Hematopoietic multipotent progenitor cell treated with erythropoietin and hydrocortisone succinate and interleukin-3 and kit ligand, for 8 days (in vitro differentiated cells): ENCODE measurements at regions not wholly inside any gene's neighbourhood (a gene's known extent, or its start where the extent isn't known, plus 50 kb on each side); places are given as distances from the start of the nearest gene placed in this dataset.
A peak's percentile ranks its signal among the peaks of the same experiment; 100 is the strongest.
"Not testable (repeated sequence)": the region's sequence is repeated elsewhere in the genome, so short reads cannot be mapped to it uniquely, and the experiment has no call there.

Experiments used
- DNase-seq: peaks from one replicate; pipeline ENCODE4 v3.0.0-alpha.2; 2015

- DNase-seq: no peak
These were observed 601.2 kb downstream of the ADCYAP1 start for GRCh38 chr18:1505856-1506255.

GRCh38 chr18:1510542-1511179 lies 606.0 kb downstream of the ADCYAP1 start:
- DNase-seq: no peak

DNA sequence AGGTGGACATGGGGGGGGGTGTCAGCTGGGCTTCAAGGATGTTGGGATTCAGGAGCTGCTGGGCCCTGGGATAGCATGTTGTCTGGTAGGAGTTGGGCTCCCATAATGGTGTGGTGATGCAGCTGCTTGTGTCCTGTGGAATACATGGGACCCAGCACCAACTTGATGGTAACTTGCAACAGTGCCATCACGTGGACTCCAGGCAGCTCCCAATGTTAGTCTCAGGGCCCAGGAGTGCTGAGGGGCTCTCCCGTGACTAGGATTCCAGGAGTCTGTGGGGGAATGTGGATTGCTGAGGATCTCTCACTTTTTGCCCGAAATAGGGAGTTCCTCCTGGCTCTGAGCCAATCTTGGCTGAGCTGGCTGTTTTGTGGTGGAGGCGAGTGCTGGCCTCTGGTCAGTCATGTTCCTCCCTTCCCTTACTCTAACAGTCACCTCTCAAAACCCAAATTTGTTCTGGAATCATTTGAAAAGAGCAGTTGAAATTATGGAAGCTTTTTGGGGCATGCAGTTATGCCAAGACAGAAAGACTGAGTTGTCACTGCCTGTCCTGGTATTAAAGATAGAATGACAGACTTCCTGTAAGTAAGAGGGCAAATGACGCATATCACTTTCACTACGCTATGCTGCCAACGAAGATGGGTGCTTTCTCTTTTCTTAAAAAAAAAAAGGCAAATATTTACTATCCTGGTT lies 607.1 kb downstream of the ADCYAP1 start:
- peak; percentile 8 for DNase-seq

- peak; percentile 23 for DNase-seq
These were observed 608.8 kb downstream of the ADCYAP1 start for GRCh38 chr18:1513519-1513918.

GRCh38 chr18:1521588-1522248 lies 617.0 kb downstream of the ADCYAP1 start:
- DNase-seq: not testable (repeated sequence)

DNA sequence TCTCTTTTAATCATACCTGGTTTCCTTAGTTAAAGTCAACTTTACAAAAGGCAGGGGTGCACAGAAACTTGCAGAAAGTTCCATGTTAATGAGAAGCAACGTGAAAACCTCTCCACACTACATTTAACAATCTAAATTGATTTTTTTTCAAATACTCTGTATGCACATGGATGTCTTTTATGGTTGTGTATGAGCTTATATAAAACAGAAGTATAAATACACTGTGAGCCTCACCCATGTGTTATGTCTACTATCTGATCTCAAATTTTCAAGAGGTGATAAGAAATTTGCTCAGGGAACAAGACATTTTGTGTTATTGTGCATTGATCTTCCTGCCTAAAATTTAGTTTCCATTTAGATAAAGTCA lies 617.6 kb downstream of the ADCYAP1 start:
- no peak for DNase-seq

GRCh38 chr18:1526991-1527390 lies 622.3 kb downstream of the ADCYAP1 start:
- DNase-seq: no peak

DNA sequence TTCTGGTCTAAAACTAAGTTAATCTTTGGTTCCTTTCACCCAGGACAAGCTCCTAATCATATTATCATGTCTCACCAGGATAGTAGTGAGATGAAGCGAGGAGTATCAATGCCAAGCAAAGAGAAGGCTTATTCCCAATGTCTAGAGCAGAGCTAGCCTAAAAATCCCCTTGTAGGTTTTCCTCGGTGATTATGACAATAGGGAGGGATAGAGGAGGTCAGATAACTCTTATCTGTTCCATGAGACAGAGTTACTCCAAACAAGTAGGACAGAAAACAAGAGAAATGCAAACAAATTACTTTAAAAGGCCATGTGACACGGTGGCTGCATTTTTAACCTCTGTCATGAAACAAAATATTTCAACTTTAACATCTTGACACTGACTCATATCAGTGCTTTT lies 623.1 kb downstream of the ADCYAP1 start:
- DNase-seq: no peak

- DNase-seq: no peak
These were observed 623.8 kb downstream of the ADCYAP1 start for GRCh38 chr18:1528447-1528846.

GRCh38 chr18:1528964-1529509 lies 624.4 kb downstream of the ADCYAP1 start:
- DNase-seq: no peak

GRCh38 chr18:1530650-1531049 lies 626.0 kb downstream of the ADCYAP1 start:
- DNase-seq: no peak

DNA sequence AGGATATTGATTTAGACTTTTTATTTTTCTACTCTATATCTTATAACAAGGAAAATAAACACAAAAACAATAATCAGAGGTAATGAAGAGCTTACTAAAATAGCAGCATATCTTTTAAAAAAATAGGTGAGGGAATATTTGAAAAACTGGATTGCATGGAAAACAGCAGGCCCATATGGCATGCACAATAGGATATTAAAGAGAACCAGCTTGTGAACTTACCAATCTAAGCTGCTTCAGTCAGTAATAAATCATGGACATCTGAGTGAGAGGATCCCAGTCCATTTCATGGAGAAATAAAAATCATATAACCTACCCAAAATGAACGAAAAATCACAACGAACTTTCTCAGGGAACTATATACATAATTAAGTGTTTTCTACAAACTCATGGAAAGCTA lies 634.6 kb downstream of the ADCYAP1 start:
- no peak for DNase-seq

DNA sequence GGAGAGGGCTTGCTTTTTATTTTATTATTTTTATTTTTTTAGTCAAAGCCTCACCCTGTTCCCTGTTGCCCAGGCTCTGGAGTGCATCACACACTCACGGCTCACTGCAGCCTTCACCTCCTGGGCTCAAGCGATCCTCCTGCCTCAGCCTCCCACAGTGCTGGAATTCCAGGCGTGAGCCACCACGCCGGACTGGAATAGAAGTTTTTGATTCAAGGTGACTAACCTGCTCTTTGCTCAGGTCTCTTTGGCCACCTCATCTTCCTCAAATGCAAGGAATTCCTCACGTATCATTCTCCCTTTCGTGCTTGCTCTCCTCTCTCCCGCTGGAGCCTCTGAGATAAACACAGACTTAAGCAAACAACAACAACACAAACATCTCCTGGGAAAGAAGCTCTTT lies 636.8 kb downstream of the ADCYAP1 start:
- DNase-seq: no peak

DNA sequence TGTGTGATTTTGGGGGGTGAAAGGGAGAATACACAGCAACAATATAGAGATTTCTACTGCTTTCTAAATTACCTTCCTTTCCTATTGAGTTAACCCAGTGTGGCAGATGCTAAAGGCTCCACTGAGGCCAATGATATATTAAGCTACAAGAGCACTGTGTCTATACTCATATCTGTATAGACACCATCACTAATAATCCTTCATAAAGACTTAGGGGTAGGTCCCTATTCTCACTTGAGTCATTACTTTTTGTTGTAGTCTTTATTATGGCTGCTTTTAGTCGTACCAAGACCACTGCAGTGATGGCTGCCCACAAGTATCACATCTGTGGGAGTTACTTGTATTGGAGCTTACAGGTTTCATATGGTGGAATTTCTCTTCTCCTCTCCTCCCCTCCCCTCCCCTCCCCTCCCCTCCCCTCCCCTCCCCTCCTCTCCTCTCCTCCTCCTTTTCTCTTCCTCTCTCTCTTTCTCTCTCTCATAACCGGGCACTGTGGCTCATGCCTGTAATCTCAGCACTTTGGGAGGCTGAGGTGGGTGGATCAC lies 637.6 kb downstream of the ADCYAP1 start:
- DNase-seq: no peak

DNA sequence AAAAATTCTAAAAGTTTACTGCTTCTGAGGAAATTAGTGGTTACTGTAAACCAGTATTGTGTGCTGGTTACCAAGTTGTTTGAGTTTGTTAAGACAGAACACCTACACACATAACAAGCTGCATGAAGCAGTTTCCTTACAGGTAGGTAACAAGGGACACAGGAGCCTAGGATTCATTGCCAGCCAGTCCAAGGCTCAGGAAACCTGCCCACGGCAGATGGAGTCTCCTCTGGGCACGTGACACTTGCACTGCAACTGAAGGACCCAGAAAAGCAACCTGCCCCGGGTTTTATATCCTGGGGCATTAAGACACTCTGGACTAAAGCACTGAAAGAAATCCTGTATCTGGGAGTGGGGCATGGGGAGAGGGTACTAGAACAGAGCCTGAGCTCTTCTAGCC lies 639.3 kb downstream of the ADCYAP1 start:
- DNase-seq: no peak

- DNase-seq: not testable (repeated sequence)
These were observed 653.0 kb downstream of the ADCYAP1 start for GRCh38 chr18:1557711-1558110.

- DNase-seq: peak; percentile 1
These were observed 654.9 kb downstream of the ADCYAP1 start for GRCh38 chr18:1559563-1559962.

DNA sequence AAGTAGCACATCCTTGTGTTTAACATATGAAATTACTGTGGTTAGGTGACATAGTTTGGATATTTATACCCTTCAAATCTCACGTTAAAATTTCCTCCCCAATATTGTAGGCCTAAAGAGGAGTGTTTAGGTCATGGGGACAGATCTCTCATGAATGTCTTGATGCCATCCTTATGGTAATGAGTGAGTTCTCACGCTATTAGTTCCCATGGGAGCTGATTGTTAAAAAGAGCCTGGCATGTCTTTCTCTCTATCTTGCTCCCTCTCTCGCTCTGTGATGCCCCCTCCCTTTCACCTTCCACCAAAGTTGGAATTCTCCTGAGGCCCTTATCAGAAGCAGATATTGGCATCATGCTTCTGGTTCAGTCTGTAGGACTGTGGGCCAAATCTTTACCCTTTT lies 660.1 kb downstream of the ADCYAP1 start:
- DNase-seq: no peak

DNA sequence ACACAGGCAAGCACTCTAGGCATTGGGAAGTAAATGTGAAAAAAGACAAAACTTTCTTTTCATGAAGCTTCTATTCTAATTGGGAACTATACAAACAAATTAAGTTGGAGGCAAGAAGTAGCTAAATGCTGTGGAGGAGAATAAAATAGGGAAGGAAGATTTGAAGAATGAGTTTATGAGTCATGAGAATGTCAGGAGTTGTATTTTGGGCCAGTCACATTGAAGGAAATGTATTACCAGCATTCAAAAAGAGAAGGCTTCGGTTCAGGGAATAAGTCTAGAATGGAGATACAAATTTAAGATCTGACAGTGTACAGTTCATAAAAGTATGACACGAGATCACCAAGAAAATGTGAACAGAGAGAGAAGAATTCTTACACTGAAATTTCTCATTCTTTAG lies 666.5 kb downstream of the ADCYAP1 start:
- DNase-seq: no peak

GRCh38 chr18:1573732-1574131 lies 669.1 kb downstream of the ADCYAP1 start:
- DNase-seq: no peak

- no peak for DNase-seq
These were observed 670.4 kb downstream of the ADCYAP1 start for GRCh38 chr18:1575084-1575483.

- DNase-seq: no peak
These were observed 673.8 kb downstream of the ADCYAP1 start for GRCh38 chr18:1578505-1578904.

DNA sequence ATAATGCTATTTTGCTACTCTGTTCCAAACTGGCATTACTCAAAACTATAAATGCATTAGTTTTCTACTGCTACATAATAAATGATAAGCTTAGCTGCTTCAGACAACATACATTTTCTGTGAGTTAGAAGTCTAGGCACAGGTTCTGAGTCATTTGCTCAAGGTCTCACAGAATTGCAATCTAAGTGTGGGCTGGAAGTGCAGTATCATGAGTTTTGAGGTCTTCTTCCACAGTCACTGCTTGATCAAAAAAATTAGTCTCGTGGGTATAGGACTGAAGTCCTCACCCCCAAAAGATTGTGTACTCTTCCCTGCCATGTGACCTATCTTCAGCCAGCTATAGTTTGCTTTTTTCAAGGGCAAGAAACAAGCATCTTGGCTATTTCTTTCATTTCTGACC lies 676.9 kb downstream of the ADCYAP1 start:
- DNase-seq: no peak
